ENCODE measurements at regions not wholly inside any gene's neighbourhood (a gene's known extent, or its start where the extent isn't known, plus 50 kb on each side); places are given as distances from the start of the nearest gene placed in this dataset.

DNA sequence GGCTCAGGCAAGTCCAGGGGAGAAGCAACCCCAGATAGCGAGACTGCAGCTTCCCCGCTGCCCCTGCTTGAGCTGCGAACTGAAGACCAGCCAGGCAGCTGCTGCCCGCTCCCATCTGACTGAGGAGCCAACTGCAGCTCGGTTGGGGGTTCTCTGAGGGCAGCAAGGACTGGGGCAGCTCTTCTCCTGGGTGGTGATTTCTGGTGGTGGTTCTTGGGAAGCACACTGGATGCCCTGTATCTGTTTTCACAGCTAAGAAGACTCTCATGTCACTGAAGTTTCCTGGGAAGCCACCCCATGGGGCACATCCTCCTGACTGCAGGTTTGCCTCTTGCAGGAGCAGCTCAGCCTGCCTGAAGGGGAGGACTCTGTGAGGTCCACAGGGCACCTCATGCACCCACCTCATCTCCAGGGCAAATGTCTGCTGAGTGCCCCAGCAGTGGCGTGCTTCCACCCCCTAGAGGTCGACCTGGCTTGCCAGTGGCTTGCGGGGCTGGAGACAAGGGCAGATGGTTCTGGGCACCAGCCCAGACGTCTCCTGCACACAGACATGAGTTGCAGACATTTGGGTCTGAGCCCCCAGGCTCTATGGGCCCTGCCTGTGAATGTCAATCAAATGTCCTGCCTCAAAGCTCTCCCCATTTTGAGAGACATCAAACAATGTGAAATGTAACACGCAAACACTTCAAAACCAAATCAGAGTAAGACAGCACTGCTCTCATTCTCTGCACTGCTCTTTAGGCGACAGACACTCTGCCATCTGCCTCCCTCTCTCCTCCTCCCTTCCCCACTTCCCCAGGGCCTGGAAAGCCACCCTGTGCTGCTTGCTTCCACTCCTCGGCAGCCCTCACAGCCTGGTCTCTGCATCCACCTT is 800.9 kb downstream of the BRD1 start:
- no peak overlapping the region for H3K4me2 ChIP-seq (ENCODE audit: low read length)
- no peaks in the 10 kb centered on the region for H3F3A ChIP-seq (ENCODE audit: control insufficient read depth, insufficient read depth)
- H4K20me1 ChIP-seq (ENCODE audit: control insufficient read depth, insufficient read depth, low read depth, low read length), result no peaks in the 10 kb centered on the region
- no peak for TF ChIP-seq EZH2phosphoT487 (IDR thresholded peaks at IDR 0.05; ENCODE audit: borderline replicate concordance, low read length)
- TF ChIP-seq, protein P1, sequence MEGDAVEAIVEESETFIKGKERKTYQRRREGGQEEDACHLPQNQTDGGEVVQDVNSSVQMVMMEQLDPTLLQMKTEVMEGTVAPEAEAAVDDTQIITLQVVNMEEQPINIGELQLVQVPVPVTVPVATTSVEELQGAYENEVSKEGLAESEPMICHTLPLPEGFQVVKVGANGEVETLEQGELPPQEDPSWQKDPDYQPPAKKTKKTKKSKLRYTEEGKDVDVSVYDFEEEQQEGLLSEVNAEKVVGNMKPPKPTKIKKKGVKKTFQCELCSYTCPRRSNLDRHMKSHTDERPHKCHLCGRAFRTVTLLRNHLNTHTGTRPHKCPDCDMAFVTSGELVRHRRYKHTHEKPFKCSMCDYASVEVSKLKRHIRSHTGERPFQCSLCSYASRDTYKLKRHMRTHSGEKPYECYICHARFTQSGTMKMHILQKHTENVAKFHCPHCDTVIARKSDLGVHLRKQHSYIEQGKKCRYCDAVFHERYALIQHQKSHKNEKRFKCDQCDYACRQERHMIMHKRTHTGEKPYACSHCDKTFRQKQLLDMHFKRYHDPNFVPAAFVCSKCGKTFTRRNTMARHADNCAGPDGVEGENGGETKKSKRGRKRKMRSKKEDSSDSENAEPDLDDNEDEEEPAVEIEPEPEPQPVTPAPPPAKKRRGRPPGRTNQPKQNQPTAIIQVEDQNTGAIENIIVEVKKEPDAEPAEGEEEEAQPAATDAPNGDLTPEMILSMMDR (IDR thresholded peaks at IDR 0.05; ENCODE audit: low read depth, low read length, poor library complexity, severe bottlenecking), result peak; percentile 43
- no peaks in the 10 kb centered on the region for H3K36me3 ChIP-seq (ENCODE audit: control insufficient read depth, low read length)
- H3K4me1 ChIP-seq (ENCODE audit: control insufficient read depth, low read length), result no peaks in the 10 kb centered on the region
- H3K79me2 ChIP-seq (ENCODE audit: control insufficient read depth, low read length), result no peaks in the 10 kb centered on the region
- no peak overlapping the region for H3K27ac ChIP-seq (ENCODE audit: low read depth, low read length)
- no peaks in the 10 kb centered on the region for H3K9me2 ChIP-seq (replicated peaks; ENCODE audit: control insufficient read depth, low read length)
- no peaks in the 10 kb centered on the region for H3K9me3 ChIP-seq (ENCODE audit: control insufficient read depth, insufficient read depth, low read length)
- peaks cover 3% of the 10 kb centered on the region; the same call in 1 of the 2 replicates for H3K27me3 ChIP-seq (ENCODE audit: control insufficient read depth, low read length)
- no peak overlapping the region for H3K4me3 ChIP-seq (ENCODE audit: low read length)

DNA sequence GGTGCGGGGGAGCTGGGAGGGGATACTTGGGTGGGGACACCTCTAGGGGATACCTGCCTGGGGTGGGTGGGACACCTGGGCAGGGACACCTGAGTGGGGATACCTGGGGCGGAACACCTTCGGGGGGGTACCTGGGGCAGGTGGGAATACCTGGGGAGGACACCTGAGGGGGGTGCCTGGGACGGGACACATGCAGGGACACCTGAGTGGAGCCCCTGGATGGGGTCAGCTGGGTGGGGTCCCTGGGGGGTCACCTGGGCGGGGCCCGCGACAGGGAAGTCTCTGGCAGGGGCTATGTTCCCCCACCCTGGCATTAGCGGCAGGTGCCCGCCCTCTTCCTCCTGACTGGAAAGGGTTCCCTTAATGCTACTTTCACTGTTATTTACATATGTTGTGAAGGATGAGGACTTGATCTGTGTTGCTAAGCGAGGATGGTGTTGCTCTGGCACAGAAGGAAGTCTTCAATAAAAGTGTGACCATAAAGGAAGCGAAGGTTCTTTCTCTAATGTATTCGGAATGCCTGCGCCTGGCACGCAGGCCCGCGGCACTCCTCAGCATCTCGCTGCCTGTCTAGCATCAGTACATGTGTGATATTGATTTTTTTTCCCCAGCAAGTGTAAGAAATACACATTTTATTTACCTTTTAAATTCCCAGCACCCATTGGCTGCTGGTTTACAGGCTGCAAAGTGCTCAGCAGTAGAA is 801.7 kb downstream of the BRD1 start:
- Histone ChIP-seq H3K9me2 (replicated peaks; ENCODE audit: control insufficient read depth, low read length) (no peaks in the 10 kb centered on the region), H3K79me2 (ENCODE audit: control insufficient read depth, low read length) (no peaks in the 10 kb centered on the region), H3K4me1 (ENCODE audit: control insufficient read depth, low read length) (no peaks in the 10 kb centered on the region), H4K20me1 (ENCODE audit: control insufficient read depth, insufficient read depth, low read depth, low read length) (no peaks in the 10 kb centered on the region), H3K27me3 (ENCODE audit: control insufficient read depth, low read length) (peaks cover 3% of the 10 kb centered on the region; the same call in 1 of the 2 replicates), H3K4me2 (ENCODE audit: low read length) (no peak overlapping the region), H3K27ac (ENCODE audit: low read depth, low read length) (no peak overlapping the region), H3K4me3 (ENCODE audit: low read length) (no peak overlapping the region), H3K36me3 (ENCODE audit: control insufficient read depth, low read length) (no peaks in the 10 kb centered on the region), H3F3A (ENCODE audit: control insufficient read depth, insufficient read depth) (no peaks in the 10 kb centered on the region), H3K9me3 (ENCODE audit: control insufficient read depth, insufficient read depth, low read length) (no peaks in the 10 kb centered on the region)
- no peak for TF ChIP-seq EZH2phosphoT487 (IDR thresholded peaks at IDR 0.05; ENCODE audit: borderline replicate concordance, low read length)
- TF ChIP-seq, protein P1 (IDR thresholded peaks at IDR 0.05; ENCODE audit: low read depth, low read length, poor library complexity, severe bottlenecking), result no peak

DNA sequence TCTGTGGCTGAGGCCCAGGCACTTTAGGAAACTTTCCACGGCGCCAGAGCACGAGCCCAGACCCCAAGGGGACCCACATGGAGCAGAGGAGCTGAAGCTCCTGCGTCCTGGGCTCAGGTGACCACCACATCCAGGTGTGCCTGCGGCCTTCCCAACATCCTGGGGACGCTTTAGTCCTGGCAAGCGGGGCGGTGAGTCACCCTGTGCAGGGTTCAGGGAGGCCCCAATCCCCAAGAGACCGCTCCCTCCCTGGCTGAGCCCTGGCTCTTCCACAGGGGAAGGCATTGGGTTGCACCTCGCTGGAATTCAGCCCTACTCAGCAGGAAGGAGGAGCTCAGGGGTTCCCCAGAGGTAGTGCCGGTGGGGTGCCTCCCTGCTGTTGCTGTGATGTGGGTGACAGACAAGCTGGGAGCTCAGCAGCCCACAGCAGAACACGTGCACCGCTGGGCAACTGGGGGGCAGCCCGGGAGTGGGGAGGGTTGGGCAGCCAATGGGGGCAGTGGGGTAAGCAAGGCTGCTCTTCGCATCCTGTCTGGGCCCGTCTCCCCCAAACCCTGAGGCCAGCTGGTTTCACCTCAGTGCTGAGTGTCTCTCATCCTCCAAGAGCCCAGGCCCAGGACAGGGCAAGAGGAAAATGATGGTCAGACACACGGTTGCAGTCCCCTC is 802.8 kb downstream of the BRD1 start:
- Histone ChIP-seq H3K79me2 (ENCODE audit: control insufficient read depth, low read length) (no peaks in the 10 kb centered on the region), H3K4me2 (ENCODE audit: low read length) (no peak overlapping the region), H3K9me2 (replicated peaks; ENCODE audit: control insufficient read depth, low read length) (no peaks in the 10 kb centered on the region), H3K36me3 (ENCODE audit: control insufficient read depth, low read length) (no peaks in the 10 kb centered on the region), H3K27me3 (ENCODE audit: control insufficient read depth, low read length) (peaks cover 3% of the 10 kb centered on the region; the same call in 1 of the 2 replicates), H4K20me1 (ENCODE audit: control insufficient read depth, insufficient read depth, low read depth, low read length) (no peaks in the 10 kb centered on the region), H3K27ac (ENCODE audit: low read depth, low read length) (no peak overlapping the region), H3K4me3 (ENCODE audit: low read length) (no peak overlapping the region), H3F3A (ENCODE audit: control insufficient read depth, insufficient read depth) (no peaks in the 10 kb centered on the region), H3K4me1 (ENCODE audit: control insufficient read depth, low read length) (no peaks in the 10 kb centered on the region), H3K9me3 (ENCODE audit: control insufficient read depth, insufficient read depth, low read length) (no peaks in the 10 kb centered on the region)
- TF ChIP-seq, protein P1 (IDR thresholded peaks at IDR 0.05; ENCODE audit: low read depth, low read length, poor library complexity, severe bottlenecking), result no peak
- no peak for TF ChIP-seq EZH2phosphoT487 (IDR thresholded peaks at IDR 0.05; ENCODE audit: borderline replicate concordance, low read length)
